Activated B cell treated with CpG ODN at 0.5 μM for 24 hours (primary cell): ENCODE measurements at regions not wholly inside any gene's neighbourhood (a gene's known extent, or its start where the extent isn't known, plus 50 kb on each side); places are given as distances from the start of the nearest gene placed in this dataset.
"Not testable (repeated sequence)": the region's sequence is repeated elsewhere in the genome, so short reads cannot be mapped to it uniquely, and the experiment has no call there.

ENCODE experiments used
- ATAC-seq: fragments of 200-7000 bp; cut with Tn5 transposase; one replicate; pipeline ENCODE4 v1.10.0; 2021; ENCODE audit warnings: low read depth, mild to moderate bottlenecking, moderate library complexity
- CTCF ChIA-PET: fragments of 350-600 bp; sonication (Branson Sonifier 250); formaldehyde crosslinking; loops from one replicate; lab custom pipeline; 2021; ENCODE audit warnings: antibody characterized with exemption; lab: Charles Lee
- POLR2A ChIA-PET: fragments of 350-600 bp; sonication (Branson Sonifier 250); formaldehyde crosslinking; loops from one replicate; lab custom pipeline; 2021; ENCODE audit warnings: antibody characterized with exemption; lab: Charles Lee
- DNase-seq: peaks from one replicate; pipeline ENCODE4 v3.0.0; 2022
- H3K27ac Mint-ChIP-seq: one replicate; pipeline ENCODE4 v1.8.0; 2020; ENCODE audit warnings: mixed read lengths
- H3K27me3 Mint-ChIP-seq: one replicate; pipeline ENCODE4 v1.8.0; 2021; ENCODE audit warnings: mixed read lengths
- H3K36me3 Mint-ChIP-seq: one replicate; pipeline ENCODE4 v1.8.0; 2021; ENCODE audit warnings: low read depth, mixed read lengths
- H3K4me1 Mint-ChIP-seq: one replicate; pipeline ENCODE4 v1.8.0; 2021; ENCODE audit warnings: mixed read lengths
- H3K4me3 Mint-ChIP-seq: one replicate; pipeline ENCODE4 v1.8.0; 2020; ENCODE audit warnings: mild to moderate bottlenecking, mixed read lengths
- H3K9me3 Mint-ChIP-seq: one replicate; pipeline ENCODE4 v1.8.0; 2020; ENCODE audit warnings: mixed read lengths
- CTCF ChIP-seq: fragments of 200-600 bp; IDR thresholded peaks from one replicate; pipeline ENCODE4 v1.8.0; 2022; ENCODE audit warnings: antibody characterized with exemption, mild to moderate bottlenecking
- intact Hi-C: fragments of 100-400 bp; cut with micrococcal nuclease; formaldehyde crosslinking; loops from one replicate; pipeline ENCODE4 v1.15.1; 2024

DNA sequence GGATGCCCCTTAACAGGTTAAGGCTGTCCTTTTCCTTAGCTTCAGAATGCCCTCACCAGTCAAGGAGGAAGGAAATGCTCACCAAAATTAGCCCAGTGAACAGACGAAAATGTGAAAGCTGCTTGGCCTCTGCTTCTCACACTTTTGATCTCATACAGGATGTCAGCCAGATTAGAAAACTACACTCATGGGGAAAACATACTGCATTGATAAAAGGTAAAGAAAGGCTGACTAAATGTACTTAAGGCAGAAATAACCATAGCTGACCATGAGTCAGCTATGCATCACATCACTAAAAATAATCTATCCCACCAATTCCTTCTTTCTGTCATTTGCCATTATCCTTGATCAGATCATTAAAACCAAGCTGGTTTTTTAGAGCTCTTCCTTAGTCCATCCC lies 198.4 kb upstream of the TENT5A start:
- intact Hi-C loops, result no loop called here
- no peak overlapping the region for H3K27ac Mint-ChIP-seq
- ATAC-seq (no peak), DNase-seq (no peak)
- no peaks in the 10 kb centered on the region for H3K36me3 Mint-ChIP-seq
- CTCF ChIA-PET, result no interaction called here
- no peaks in the 10 kb centered on the region for H3K27me3 Mint-ChIP-seq
- POLR2A ChIA-PET, result no interaction called here
- no peak overlapping the region for H3K4me3 Mint-ChIP-seq
- peaks cover 3% of the 10 kb centered on the region for H3K4me1 Mint-ChIP-seq
- no peaks in the 10 kb centered on the region for H3K9me3 Mint-ChIP-seq
- no peak for TF ChIP-seq CTCF

DNA sequence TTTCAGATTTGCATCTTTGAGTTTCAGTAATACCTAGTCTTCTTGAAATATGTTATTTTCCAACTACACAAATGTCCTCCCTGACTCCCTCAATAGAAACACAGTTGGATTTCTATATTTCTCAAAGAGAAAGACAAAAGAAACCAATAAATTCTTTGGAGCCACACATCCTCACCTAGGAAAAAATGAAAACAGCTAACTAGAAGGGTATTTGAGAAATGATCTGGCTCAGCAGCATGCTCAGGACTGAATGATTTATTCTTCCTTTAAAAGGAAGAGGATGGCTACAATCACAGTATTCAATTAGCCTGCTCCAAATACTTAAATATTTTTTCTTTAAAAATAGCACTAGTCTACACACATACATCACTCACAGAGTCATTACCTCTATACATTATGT lies 196.4 kb upstream of the TENT5A start:
- no peak for TF ChIP-seq CTCF
- intact Hi-C loops, result no loop called here
- H3K4me3 Mint-ChIP-seq, result no peak overlapping the region
- DNase-seq (no peak), ATAC-seq (no peak)
- H3K27me3 Mint-ChIP-seq, result no peaks in the 10 kb centered on the region
- CTCF ChIA-PET, result no interaction called here
- peaks cover 3% of the 10 kb centered on the region for H3K4me1 Mint-ChIP-seq
- no peaks in the 10 kb centered on the region for H3K9me3 Mint-ChIP-seq
- POLR2A ChIA-PET, result no interaction called here
- H3K27ac Mint-ChIP-seq, result no peak overlapping the region
- H3K36me3 Mint-ChIP-seq, result no peaks in the 10 kb centered on the region

- H3K27me3 Mint-ChIP-seq, H3K9me3 Mint-ChIP-seq, POLR2A ChIA-PET, CTCF ChIA-PET, H3K36me3 Mint-ChIP-seq, DNase-seq, H3K27ac Mint-ChIP-seq, H3K4me1 Mint-ChIP-seq, H3K4me3 Mint-ChIP-seq, intact Hi-C loops, ATAC-seq: not testable (repeated sequence)
These were observed 195.7 kb upstream of the TENT5A start for GRCh38 chr6:81948196-81948595.

GRCh38 chr6:81944661-81945060 lies 192.2 kb upstream of the TENT5A start:
- Mint-ChIP-seq H3K4me3 (no peak overlapping the region), H3K27me3 (no peaks in the 10 kb centered on the region), H3K36me3 (no peaks in the 10 kb centered on the region), H3K4me1 (no peaks in the 10 kb centered on the region), H3K27ac (no peak overlapping the region), H3K9me3 (no peaks in the 10 kb centered on the region)
- DNase-seq (no peak), ATAC-seq (no peak)
- intact Hi-C loops, result no loop called here
- CTCF ChIA-PET, result no interaction called here
- POLR2A ChIA-PET, result no interaction called here
- TF ChIP-seq CTCF, result no peak

DNA sequence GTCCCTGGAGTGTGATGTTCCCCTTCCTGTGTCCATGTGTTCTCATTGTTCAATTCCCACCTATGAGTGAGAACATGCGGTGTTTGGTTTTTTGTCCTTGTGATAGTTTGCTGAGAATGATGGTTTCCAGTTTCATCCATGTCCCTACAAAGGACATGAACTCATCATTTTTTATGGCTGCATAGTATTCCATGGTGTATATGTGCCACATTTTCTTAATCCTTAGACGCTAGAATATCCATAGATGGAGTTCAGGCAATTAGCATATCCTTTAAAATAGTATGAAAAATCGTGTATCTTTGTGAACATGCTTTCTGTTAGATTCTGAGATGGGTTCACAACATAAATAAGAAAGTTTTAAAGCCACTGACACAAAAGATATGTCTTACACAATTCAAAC lies 190.4 kb upstream of the TENT5A start:
- intact Hi-C loops, H3K36me3 Mint-ChIP-seq, H3K4me3 Mint-ChIP-seq, H3K27me3 Mint-ChIP-seq, DNase-seq, H3K27ac Mint-ChIP-seq, ATAC-seq, POLR2A ChIA-PET, H3K9me3 Mint-ChIP-seq, H3K4me1 Mint-ChIP-seq, CTCF ChIA-PET: not testable (repeated sequence)

GRCh38 chr6:81942067-81942370 lies 189.5 kb upstream of the TENT5A start:
- no peak for DNase-seq
- Mint-ChIP-seq H3K4me3 (no peak overlapping the region), H3K36me3 (no peaks in the 10 kb centered on the region), H3K9me3 (no peaks in the 10 kb centered on the region), H3K27me3 (no peaks in the 10 kb centered on the region), H3K27ac (no peak overlapping the region), H3K4me1 (no peaks in the 10 kb centered on the region)
- no peak for ATAC-seq
- TF ChIP-seq CTCF, result no peak
- intact Hi-C loops, result no loop called here
- CTCF ChIA-PET, result interaction anchor here (0.7 kb wide), 1 partner anchor 8 kb away, joined by 3 read pairs; no protein-coding TSS in a partner anchor
- POLR2A ChIA-PET, result no interaction called here
